AG09319 (cell line): ENCODE measurements at regions not wholly inside any gene's neighbourhood (a gene's known extent, or its start where the extent isn't known, plus 50 kb on each side); places are given as distances from the start of the nearest gene placed in this dataset.

ENCODE experiments used
- DNase-seq: peaks from one replicate; pipeline ENCODE4 v3.0.0-alpha.2; 2010; ENCODE audit warnings: low read depth; ENCODE audit errors: extremely low read depth
- TF ChIP-seq, protein P1 (sequence below): IDR thresholded peaks from 2 replicates; pipeline ENCODE4 v1.5.1; 2011; ENCODE audit warnings: low read depth, mild to moderate bottlenecking, inconsistent platforms, low read length, moderate library complexity

DNA sequence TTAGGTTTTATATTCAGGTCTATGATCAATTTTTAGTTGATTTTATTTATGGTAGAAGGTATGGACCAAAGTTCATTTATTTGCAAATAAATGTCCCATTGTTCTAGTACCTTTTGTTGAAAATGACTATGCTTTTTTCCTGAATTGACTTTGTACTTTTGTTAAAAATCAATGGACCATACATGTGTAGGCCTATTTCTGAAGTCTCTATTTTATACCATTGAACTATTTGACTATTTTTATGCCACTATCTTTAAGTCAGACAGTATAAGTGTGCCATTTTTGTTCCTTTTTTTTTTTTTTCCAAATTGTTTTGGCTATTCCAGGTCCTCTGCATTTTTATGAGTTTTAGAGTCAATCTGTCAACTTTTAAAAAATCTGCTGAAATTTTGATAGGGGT lies 73.6 kb upstream of the UGP2 start:
- TF ChIP-seq, protein P1, sequence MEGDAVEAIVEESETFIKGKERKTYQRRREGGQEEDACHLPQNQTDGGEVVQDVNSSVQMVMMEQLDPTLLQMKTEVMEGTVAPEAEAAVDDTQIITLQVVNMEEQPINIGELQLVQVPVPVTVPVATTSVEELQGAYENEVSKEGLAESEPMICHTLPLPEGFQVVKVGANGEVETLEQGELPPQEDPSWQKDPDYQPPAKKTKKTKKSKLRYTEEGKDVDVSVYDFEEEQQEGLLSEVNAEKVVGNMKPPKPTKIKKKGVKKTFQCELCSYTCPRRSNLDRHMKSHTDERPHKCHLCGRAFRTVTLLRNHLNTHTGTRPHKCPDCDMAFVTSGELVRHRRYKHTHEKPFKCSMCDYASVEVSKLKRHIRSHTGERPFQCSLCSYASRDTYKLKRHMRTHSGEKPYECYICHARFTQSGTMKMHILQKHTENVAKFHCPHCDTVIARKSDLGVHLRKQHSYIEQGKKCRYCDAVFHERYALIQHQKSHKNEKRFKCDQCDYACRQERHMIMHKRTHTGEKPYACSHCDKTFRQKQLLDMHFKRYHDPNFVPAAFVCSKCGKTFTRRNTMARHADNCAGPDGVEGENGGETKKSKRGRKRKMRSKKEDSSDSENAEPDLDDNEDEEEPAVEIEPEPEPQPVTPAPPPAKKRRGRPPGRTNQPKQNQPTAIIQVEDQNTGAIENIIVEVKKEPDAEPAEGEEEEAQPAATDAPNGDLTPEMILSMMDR = no peak
- DNase-seq = no peak

DNA sequence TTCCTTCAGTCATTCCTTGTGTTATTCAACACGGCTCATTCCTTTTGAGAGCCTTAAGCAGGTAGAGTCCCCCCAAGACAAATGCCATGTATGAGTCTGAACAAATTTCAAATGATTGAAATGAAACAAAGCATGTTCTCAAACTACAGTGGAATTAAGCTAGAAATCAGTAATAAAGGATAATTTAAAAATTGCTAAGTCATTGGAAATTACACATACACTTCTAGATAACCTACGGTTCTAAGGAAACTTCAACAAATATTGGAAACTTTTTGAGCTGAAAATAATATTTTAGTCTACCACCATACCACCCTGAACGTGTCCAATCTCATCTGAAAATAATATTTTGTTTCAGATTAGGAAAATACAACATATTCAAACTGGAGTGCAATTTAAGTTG lies 71.8 kb upstream of the UGP2 start:
- no peak for DNase-seq
- TF ChIP-seq, protein P1 = no peak

DNA sequence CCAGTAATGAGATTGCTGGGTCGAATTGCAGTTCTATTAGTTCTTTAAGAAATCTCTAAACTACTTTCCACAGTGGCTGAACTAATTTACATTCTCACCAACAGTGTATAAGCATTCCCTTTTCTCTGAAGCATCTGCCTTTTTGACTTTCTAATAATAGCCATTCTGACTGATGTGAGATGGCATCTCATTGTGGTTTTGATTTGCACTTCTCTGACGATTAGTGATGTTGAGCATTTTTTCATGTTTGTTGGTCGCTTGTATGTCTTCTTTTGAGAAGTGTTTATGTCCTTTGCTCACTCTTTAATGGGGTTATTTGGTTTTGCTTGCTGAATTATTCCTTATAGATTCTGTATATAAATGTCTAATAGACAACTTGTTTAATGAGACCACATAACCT lies 69.6 kb upstream of the UGP2 start:
- no peak for DNase-seq
- TF ChIP-seq, protein P1 = no peak

DNA sequence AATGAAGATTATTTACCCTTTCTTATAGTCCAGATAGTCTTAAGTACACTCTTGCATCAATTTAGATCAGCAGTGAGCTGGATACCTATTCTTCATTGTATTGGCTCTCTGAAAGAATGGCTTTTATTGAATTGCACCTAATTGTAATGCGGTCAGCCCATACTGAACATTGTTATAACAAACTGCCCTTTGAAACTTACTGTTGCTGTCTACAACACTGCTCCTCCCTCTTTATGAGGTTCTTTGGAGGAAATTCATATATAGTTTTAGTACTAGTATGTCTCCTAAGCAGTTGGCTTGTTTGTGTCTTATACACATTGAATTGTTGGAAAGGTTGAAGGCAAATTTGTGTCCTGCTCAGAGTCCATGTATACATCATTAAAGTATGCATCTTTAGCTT lies 66.5 kb upstream of the UGP2 start:
- TF ChIP-seq, protein P1 = no peak
- DNase-seq = no peak

DNA sequence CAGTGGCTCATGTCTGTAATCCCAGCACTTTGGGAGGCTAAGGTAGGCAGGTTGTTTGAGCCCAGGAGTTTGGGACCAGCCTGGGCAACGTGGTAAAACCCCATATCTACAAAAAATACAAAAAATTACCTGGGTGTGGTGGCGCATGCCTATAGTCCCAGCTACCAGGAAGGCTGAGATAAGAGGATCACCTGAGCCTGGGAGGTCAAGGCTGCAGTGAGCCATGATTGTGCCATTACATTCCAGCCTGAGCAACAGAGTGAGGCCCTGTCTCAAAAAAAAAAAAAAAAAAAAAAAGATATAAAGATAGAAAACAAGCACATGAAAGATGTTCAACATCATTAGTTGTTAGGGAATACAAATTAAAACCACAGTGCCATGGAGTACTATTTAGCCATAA lies 65.3 kb upstream of the UGP2 start:
- no peak for DNase-seq
- TF ChIP-seq, protein P1 = no peak

DNA sequence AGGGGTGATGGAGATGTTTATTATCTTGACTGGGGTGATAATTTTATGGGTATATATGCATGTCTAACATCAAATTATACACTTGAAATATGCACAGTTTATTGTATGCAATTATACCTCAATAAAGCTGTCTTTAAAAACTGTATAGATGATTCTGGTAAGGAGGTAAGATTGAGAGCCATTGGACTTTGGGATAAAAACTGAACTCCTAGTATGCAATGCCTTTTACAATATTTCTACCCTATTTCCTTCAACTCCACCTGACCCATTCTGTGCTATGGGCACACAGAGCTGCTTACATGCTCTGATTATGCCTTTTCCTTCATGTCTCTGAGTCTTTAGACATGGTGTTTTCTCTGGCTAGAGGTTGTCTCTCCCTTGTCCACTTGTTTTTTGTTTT lies 63.9 kb upstream of the UGP2 start:
- DNase-seq = no peak
- TF ChIP-seq, protein P1 = no peak

DNA sequence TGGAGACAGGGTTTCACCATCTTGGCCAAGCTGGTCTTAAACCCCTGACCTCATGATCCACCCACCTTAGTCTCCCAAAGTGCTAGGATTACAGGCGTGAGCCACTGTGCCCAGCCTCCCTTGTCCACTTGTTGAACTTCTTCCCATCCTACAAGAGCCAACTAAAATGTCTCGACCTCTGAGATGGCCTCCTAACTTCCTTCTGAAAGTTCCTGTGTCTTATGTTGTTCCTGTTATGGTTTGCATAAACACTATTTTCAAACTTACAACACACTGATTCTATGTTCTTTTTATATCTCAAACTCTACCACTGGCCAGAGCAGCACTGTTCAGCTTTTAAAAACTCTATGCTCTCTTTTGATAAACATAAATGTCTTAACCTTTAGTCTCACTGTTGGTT lies 63.3 kb upstream of the UGP2 start:
- TF ChIP-seq, protein P1 = no peak
- no peak for DNase-seq
